ENCODE measurements at regions not wholly inside any gene's neighbourhood (a gene's known extent, or its start where the extent isn't known, plus 50 kb on each side); places are given as distances from the start of the nearest gene placed in this dataset.

DNA sequence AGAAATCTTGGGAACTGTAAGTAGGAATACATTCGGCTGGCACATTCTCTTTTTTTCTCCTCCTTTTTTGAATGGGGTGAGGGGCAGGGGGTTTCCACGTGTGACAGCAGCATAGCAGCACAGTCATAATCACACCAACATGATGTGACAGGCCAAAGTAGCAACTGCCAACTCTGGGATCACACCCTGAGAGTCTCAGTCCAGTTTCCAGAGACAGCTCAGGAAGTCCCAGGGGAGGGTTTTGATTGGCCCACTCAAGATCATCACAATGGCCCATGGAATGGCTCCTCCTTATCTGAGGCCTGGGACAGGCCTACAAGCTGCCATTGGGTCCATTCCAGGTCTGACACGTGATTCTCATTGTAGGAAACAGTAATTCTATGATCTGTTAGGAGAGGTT lies 207.1 kb upstream of the ASIC2 start:
- ChIA-PET CTCF (ENCODE audit: partially characterized antibody) (no interaction called here), POLR2A (ENCODE audit: partially characterized antibody) (no interaction called here)
- no peak for DNase-seq
- Histone ChIP-seq H3K9me3 (ENCODE audit: control insufficient read depth in 1 of 2, low read length in 2 of 2) (no peaks in the 10 kb centered on the region), H3K4me1 (ENCODE audit: insufficient read depth, low read length) (no peaks in the 10 kb centered on the region), H3K27ac (ENCODE audit: low read depth, low read length) (no peak overlapping the region), H3K27me3 (ENCODE audit: insufficient read depth, low read length) (no peaks in the 10 kb centered on the region), H3K36me3 (ENCODE audit: insufficient read depth, low read length) (no peaks in the 10 kb centered on the region), H3K4me3 (ENCODE audit: low read length in 2 of 2) (no peak overlapping the region)
- no peak overlapping the region for H3K4me3 Mint-ChIP-seq
- no peaks in the 10 kb centered on the region for H3K36me3 Mint-ChIP-seq
- intact Hi-C loops (cut with micrococcal nuclease) = no loop called here
- H3K27ac Mint-ChIP-seq = no peak overlapping the region
- H3K4me1 Mint-ChIP-seq = no peaks in the 10 kb centered on the region
- peaks cover 0 to 3% (median 0%) of the 10 kb centered on the region in 8 donors for H3K9me3 Mint-ChIP-seq
- peaks cover 0 to 4% of the 10 kb centered on the region in 2 donors for H3K27me3 Mint-ChIP-seq

DNA sequence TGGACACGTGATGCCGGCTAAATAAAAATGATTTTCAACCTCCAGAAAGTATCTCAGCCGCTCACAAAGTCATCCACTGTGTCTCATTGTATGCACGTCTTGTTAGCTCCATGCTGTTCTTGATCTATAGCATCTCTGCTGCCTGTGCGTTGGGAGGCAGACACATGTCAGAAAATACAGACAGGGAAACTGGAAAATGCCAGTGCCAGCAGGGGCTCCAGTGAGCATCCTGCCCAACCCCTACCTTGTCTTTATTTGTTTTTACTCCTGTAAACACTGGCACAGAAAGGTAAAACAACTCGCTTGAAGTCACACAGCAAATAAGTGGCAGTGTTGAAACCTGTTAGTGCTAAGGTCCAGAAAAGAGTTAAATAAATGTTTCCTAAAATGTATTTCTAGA lies 208.1 kb upstream of the ASIC2 start:
- Histone ChIP-seq H3K36me3 (ENCODE audit: insufficient read depth, low read length) (no peaks in the 10 kb centered on the region), H3K27me3 (ENCODE audit: insufficient read depth, low read length) (no peaks in the 10 kb centered on the region), H3K4me1 (ENCODE audit: insufficient read depth, low read length) (no peaks in the 10 kb centered on the region), H3K4me3 (ENCODE audit: low read length in 2 of 2) (no peak overlapping the region), H3K27ac (ENCODE audit: low read depth, low read length) (no peak overlapping the region), H3K9me3 (ENCODE audit: control insufficient read depth in 1 of 2, low read length in 2 of 2) (no peaks in the 10 kb centered on the region)
- H3K27me3 Mint-ChIP-seq = peaks cover 4 to 6% of the 10 kb centered on the region in 2 donors
- POLR2A ChIA-PET (ENCODE audit: partially characterized antibody) = no interaction called here
- no peak overlapping the region for H3K27ac Mint-ChIP-seq
- H3K36me3 Mint-ChIP-seq = no peaks in the 10 kb centered on the region
- H3K4me3 Mint-ChIP-seq = no peak overlapping the region
- intact Hi-C loops (cut with micrococcal nuclease) = no loop called here
- no peak for DNase-seq
- H3K9me3 Mint-ChIP-seq = peaks cover 0 to 3% (median 0%) of the 10 kb centered on the region in 8 donors
- CTCF ChIA-PET (ENCODE audit: partially characterized antibody) = no interaction called here
- H3K4me1 Mint-ChIP-seq = no peaks in the 10 kb centered on the region

DNA sequence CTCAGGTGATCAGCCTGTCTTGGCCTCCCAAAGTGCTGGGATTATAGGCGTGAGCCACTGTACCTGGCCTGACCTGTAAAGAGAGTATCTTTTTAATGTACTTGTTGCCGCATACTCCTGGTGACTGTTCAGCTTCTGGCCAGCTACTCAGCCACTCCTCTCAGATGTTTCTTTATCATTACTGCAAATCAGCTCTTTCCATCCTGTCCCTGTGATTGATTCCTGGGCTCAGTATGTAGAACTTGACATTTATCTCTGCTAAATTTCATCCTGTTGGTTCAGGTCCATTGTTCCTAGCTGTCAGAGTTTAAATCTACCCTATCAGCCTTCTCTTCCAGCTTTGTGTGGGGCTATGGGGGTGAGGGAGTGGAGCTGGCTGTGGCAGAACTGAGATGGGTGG lies 211.5 kb upstream of the ASIC2 start:
- no peaks in the 10 kb centered on the region for H3K36me3 Mint-ChIP-seq
- DNase-seq = no peak
- ChIA-PET CTCF (ENCODE audit: partially characterized antibody) (no interaction called here), POLR2A (ENCODE audit: partially characterized antibody) (no interaction called here)
- no peak overlapping the region for H3K27ac ChIP-seq (ENCODE audit: low read depth, low read length)
- no peaks in the 10 kb centered on the region for H3K36me3 ChIP-seq (ENCODE audit: insufficient read depth, low read length)
- no peaks in the 10 kb centered on the region for H3K27me3 ChIP-seq (ENCODE audit: insufficient read depth, low read length)
- no peak overlapping the region for H3K4me3 ChIP-seq (ENCODE audit: low read length in 2 of 2)
- H3K4me3 Mint-ChIP-seq = no peak overlapping the region
- intact Hi-C loops (cut with micrococcal nuclease) = no loop called here
- no peak overlapping the region for H3K27ac Mint-ChIP-seq
- H3K27me3 Mint-ChIP-seq = peaks cover 11 to 12% of the 10 kb centered on the region in 2 donors
- H3K9me3 ChIP-seq (ENCODE audit: control insufficient read depth in 1 of 2, low read length in 2 of 2) = no peaks in the 10 kb centered on the region
- H3K9me3 Mint-ChIP-seq = peaks cover 0 to 3% (median 0%) of the 10 kb centered on the region in 8 donors
- no peaks in the 10 kb centered on the region for H3K4me1 Mint-ChIP-seq
- no peaks in the 10 kb centered on the region for H3K4me1 ChIP-seq (ENCODE audit: insufficient read depth, low read length)

DNA sequence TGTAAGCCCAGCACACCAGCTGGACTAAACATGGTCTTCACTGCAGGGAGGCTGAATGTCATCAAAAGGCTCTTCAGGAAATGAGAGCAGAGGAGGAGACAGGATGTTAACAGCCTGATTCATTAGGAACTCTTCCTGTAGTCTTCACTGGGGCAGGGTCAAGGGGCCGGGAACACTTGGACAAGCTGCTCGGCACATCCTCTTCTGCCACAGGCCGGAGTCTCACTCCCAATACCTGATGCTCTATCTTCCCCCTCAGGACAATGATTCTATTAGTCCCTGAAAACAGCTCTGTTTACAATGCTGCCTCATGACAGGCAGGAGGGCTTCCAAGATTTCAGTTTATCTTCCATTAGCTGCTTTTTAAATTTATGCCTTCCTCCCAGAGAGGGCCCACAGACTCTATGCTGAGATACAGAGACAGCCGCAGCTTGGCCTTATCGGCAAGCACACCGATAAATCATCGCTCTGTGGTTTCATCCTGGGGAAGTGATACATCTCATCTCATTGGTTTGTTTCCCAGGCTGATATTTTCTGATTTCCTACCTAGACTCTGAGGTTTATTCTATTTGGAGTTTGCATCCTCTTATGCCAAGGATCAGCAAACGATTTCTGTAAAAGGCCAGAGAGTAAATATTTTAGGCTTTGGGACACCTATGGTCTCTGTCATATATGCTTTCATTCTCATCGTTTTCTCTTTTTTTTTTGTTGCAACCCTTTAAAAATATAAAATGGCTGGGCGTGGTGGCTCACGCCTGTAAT lies 214.0 kb upstream of the ASIC2 start:
- Mint-ChIP-seq H3K4me1 (peaks cover 3 to 7% (median 6%) of the 10 kb centered on the region in 4 donors), H3K36me3 (no peaks in the 10 kb centered on the region), H3K27ac (no peak overlapping the region), H3K4me3 (no peak overlapping the region), H3K9me3 (peaks cover 0 to 2% (median 0%) of the 10 kb centered on the region in 8 donors), H3K27me3 (peaks cover 15% of the 10 kb centered on the region in 2 donors)
- POLR2A ChIA-PET (ENCODE audit: partially characterized antibody) = no interaction called here
- Histone ChIP-seq H3K4me3 (ENCODE audit: low read length in 2 of 2) (no peak overlapping the region), H3K4me1 (ENCODE audit: insufficient read depth, low read length) (no peaks in the 10 kb centered on the region), H3K27ac (ENCODE audit: low read depth, low read length) (no peak overlapping the region), H3K27me3 (ENCODE audit: insufficient read depth, low read length) (no peaks in the 10 kb centered on the region), H3K36me3 (ENCODE audit: insufficient read depth, low read length) (no peaks in the 10 kb centered on the region), H3K9me3 (ENCODE audit: control insufficient read depth in 1 of 2, low read length in 2 of 2) (no peaks in the 10 kb centered on the region)
- CTCF ChIA-PET (ENCODE audit: partially characterized antibody) = no interaction called here
- intact Hi-C loops (cut with micrococcal nuclease) = no loop called here
- DNase-seq = no peak

DNA sequence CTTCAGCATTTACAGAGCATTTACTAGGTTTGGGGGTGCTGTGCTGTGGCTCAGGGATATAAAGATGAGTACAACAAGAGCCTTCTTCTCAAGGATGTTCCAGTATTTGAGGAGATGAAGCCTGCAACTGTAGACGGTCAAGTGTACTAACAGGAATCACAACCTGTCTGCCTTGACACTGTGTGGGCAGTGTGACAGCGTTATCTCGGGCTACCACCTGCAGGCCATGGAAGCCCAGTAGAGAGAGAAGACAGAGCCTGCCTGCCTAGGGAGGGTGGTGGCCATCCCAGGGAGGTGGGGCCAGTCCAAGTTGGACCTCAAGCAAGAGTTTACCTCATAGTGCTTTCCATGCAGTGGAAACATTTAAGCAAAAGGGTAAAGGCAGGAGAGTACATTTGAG lies 215.1 kb upstream of the ASIC2 start:
- Mint-ChIP-seq H3K9me3 (no peaks in the 10 kb centered on the region), H3K4me1 (peaks cover 3 to 7% (median 6%) of the 10 kb centered on the region in 4 donors), H3K27me3 (peaks cover 15% of the 10 kb centered on the region in 2 donors), H3K27ac (no peak overlapping the region), H3K36me3 (no peaks in the 10 kb centered on the region), H3K4me3 (no peak overlapping the region)
- no peaks in the 10 kb centered on the region for H3K9me3 ChIP-seq (ENCODE audit: control insufficient read depth in 1 of 2, low read length in 2 of 2)
- H3K27ac ChIP-seq (ENCODE audit: low read depth, low read length) = no peak overlapping the region
- CTCF ChIA-PET (ENCODE audit: partially characterized antibody) = no interaction called here
- H3K4me3 ChIP-seq (ENCODE audit: low read length in 2 of 2) = no peak overlapping the region
- POLR2A ChIA-PET (ENCODE audit: partially characterized antibody) = no interaction called here
- no peaks in the 10 kb centered on the region for H3K36me3 ChIP-seq (ENCODE audit: insufficient read depth, low read length)
- H3K4me1 ChIP-seq (ENCODE audit: insufficient read depth, low read length) = no peaks in the 10 kb centered on the region
- H3K27me3 ChIP-seq (ENCODE audit: insufficient read depth, low read length) = no peaks in the 10 kb centered on the region
- intact Hi-C loops (cut with micrococcal nuclease) = no loop called here
- no peak for DNase-seq

DNA sequence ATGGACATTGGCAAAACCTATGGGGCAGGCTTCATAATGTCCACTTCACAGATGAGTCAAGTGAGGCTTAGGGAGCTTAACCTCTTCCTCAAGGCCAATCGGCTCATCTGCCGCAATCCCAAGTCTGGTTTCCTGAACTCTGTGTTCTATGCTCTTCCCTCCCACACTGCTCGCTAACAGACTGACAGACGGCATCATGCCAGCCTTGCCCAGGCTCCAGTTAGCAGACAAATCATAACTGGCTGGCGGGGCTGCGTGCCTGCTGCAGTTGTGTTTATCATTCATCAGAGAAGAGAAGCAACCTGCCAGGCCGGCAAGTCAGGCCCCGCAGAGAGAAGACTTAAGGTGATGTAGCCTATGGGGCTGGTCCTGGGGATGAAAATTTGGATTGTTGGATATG lies 216.2 kb upstream of the ASIC2 start:
- Mint-ChIP-seq H3K9me3 (peaks cover 0 to 3% (median 0%) of the 10 kb centered on the region in 8 donors), H3K27ac (no peak overlapping the region), H3K27me3 (peaks cover 15% of the 10 kb centered on the region in 2 donors), H3K4me3 (no peak overlapping the region), H3K36me3 (no peaks in the 10 kb centered on the region), H3K4me1 (peaks cover 3 to 7% (median 6%) of the 10 kb centered on the region in 4 donors)
- Histone ChIP-seq H3K27ac (ENCODE audit: low read depth, low read length) (no peak overlapping the region), H3K4me1 (ENCODE audit: insufficient read depth, low read length) (no peaks in the 10 kb centered on the region), H3K9me3 (ENCODE audit: control insufficient read depth in 1 of 2, low read length in 2 of 2) (no peaks in the 10 kb centered on the region), H3K4me3 (ENCODE audit: low read length in 2 of 2) (no peak overlapping the region), H3K27me3 (ENCODE audit: insufficient read depth, low read length) (no peaks in the 10 kb centered on the region), H3K36me3 (ENCODE audit: insufficient read depth, low read length) (no peaks in the 10 kb centered on the region)
- ChIA-PET CTCF (ENCODE audit: partially characterized antibody) (no interaction called here), POLR2A (ENCODE audit: partially characterized antibody) (no interaction called here)
- intact Hi-C loops (cut with micrococcal nuclease) = no loop called here
- DNase-seq = no peak

DNA sequence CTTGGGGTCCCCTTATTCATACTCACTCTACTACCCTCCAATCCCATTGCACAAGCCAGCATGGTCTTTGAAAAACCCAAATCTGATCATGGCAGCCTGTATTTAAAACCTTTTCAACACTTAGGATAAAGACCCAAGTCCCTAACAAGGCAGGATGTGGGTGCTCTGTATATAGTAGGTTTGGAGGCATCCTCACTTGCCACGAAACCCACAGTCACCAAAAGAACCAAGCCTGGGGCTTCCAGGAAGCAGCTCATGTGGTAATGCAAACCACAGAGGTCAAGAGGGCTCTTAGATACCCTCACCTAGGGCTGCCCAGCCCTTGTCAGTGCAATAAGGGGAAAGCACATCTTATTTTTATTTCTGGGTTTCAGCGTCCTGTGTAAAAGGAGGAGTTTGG lies 218.6 kb upstream of the ASIC2 start:
- no peak overlapping the region for H3K27ac ChIP-seq (ENCODE audit: low read depth, low read length)
- no peaks in the 10 kb centered on the region for H3K36me3 ChIP-seq (ENCODE audit: insufficient read depth, low read length)
- no peak overlapping the region for H3K4me3 Mint-ChIP-seq
- ChIA-PET CTCF (ENCODE audit: partially characterized antibody) (interaction anchor here (1.5 kb wide), 1 partner anchor 10 kb away, joined by 3 read pairs; no protein-coding TSS in a partner anchor), POLR2A (ENCODE audit: partially characterized antibody) (no interaction called here)
- no peak overlapping the region for H3K27ac Mint-ChIP-seq
- intact Hi-C loops (cut with micrococcal nuclease) = no loop called here
- H3K9me3 Mint-ChIP-seq = peaks cover 0 to 3% (median 0%) of the 10 kb centered on the region in 8 donors
- H3K4me1 Mint-ChIP-seq = peaks cover 3 to 7% (median 6%) of the 10 kb centered on the region in 4 donors
- DNase-seq = no peak
- no peaks in the 10 kb centered on the region for H3K27me3 ChIP-seq (ENCODE audit: insufficient read depth, low read length)
- no peak overlapping the region for H3K4me3 ChIP-seq (ENCODE audit: low read length in 2 of 2)
- no peaks in the 10 kb centered on the region for H3K36me3 Mint-ChIP-seq
- H3K9me3 ChIP-seq (ENCODE audit: control insufficient read depth in 1 of 2, low read length in 2 of 2) = no peaks in the 10 kb centered on the region
- H3K4me1 ChIP-seq (ENCODE audit: insufficient read depth, low read length) = no peaks in the 10 kb centered on the region
- peaks cover 8 to 14% of the 10 kb centered on the region in 2 donors for H3K27me3 Mint-ChIP-seq

All from CD4-positive, alpha-beta memory T cell (primary cell).